ENCODE measurements at regions not wholly inside any gene's neighbourhood (a gene's known extent, or its start where the extent isn't known, plus 50 kb on each side); places are given as distances from the start of the nearest gene placed in this dataset.

DNA sequence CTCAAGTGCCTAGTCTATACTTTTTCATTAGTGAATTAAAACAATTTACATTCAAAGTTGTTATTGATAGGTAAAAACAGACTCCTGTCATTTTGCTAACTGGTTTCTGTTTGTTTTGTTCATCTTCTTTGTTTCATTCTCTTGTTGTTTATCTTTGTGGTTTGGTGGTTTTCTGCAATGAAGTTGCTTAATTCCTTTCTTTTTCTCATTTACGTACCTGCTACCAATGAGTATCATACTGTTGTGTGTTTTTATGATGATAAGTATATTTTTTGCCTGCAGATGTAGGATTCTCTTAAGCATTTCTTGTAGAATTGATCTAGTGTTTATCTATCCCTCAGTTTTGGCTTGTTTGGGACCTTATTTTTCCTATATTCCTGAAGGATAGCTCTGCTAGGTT lies 2230.0 kb downstream of the MAT2B start:
- TF ChIP-seq, protein P1, sequence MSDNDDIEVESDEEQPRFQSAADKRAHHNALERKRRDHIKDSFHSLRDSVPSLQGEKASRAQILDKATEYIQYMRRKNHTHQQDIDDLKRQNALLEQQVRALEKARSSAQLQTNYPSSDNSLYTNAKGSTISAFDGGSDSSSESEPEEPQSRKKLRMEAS (IDR thresholded peaks at IDR 0.05; ENCODE audit: low read depth, low read length): no peak
- TF ChIP-seq, protein P2, sequence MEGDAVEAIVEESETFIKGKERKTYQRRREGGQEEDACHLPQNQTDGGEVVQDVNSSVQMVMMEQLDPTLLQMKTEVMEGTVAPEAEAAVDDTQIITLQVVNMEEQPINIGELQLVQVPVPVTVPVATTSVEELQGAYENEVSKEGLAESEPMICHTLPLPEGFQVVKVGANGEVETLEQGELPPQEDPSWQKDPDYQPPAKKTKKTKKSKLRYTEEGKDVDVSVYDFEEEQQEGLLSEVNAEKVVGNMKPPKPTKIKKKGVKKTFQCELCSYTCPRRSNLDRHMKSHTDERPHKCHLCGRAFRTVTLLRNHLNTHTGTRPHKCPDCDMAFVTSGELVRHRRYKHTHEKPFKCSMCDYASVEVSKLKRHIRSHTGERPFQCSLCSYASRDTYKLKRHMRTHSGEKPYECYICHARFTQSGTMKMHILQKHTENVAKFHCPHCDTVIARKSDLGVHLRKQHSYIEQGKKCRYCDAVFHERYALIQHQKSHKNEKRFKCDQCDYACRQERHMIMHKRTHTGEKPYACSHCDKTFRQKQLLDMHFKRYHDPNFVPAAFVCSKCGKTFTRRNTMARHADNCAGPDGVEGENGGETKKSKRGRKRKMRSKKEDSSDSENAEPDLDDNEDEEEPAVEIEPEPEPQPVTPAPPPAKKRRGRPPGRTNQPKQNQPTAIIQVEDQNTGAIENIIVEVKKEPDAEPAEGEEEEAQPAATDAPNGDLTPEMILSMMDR (IDR thresholded peaks at IDR 0.05; ENCODE audit: low read depth, low read length): no peak
- no peak for TF ChIP-seq POLR2A (IDR thresholded peaks at IDR 0.05; ENCODE audit: extremely low read depth, insufficient read length)
- no peak for TF ChIP-seq MYC (IDR thresholded peaks at IDR 0.05; ENCODE audit: low read depth, low read length)
- no peak overlapping the region for H3K4me3 ChIP-seq (ENCODE audit: low read depth, low read length)

DNA sequence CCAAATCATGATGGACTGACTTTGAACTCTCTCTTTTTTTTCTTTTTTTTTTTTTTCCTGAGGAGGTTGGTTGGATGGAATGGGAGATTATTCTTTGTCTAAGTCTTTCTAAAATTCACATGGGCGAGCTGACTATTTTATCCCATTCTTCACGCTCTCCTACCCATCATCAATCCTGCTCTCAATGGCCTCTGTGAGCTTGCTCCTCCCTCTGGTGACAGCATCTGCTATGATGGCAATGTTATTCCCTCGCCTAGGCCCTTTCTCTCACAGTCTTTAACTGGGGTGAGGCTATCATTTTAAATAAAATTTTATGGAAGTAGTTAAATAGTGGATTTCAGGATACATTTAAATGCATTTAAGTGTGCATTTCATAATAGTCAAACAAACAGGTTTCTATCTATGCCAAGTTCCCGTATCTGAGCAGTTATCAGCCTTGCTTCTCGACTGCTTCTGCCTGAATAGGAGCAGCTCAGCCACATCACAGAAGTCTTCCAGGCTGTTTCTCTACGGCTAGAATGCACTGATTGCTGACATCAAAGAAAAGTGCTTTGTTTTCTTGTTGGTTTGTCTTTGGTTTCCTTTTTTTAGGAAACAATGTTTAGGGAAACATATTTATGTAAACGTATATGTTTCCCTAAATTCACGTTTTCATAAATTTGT lies 2233.8 kb downstream of the MAT2B start:
- no peak overlapping the region for H3K4me3 ChIP-seq (ENCODE audit: low read depth, low read length)
- no peak for TF ChIP-seq MYC (IDR thresholded peaks at IDR 0.05; ENCODE audit: low read depth, low read length)
- TF ChIP-seq, protein P1 (IDR thresholded peaks at IDR 0.05; ENCODE audit: low read depth, low read length): no peak
- no peak for DNase-seq (ENCODE audit: low read depth)

More for the DNA sequence above, 2230.0 kb downstream of the MAT2B start:
- DNase-seq (ENCODE audit: low read depth): no peak

DNA sequence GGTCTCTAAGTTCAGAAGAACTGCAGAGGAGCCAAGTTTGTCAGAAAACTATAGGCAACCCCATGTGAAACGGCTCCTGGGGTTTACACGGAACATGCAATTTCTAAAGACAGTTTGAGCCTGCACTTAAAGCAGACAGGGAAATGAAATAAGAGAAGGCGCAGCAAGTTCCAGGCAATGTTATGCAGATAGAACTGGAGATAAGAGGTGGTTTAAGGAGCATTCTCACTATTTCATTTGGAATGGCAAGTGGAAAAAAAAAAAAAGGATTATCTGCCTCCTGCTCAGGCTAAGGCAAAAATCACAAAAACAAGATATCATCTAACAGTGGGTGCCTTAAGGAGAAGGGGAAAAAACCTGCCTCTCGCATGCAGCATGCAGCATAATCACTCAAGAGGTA lies 2252.4 kb downstream of the MAT2B start:
- no peak for DNase-seq (ENCODE audit: low read depth)
- no peak overlapping the region for H3K4me3 ChIP-seq (ENCODE audit: low read depth, low read length)
- TF ChIP-seq POLR2A (IDR thresholded peaks at IDR 0.05; ENCODE audit: extremely low read depth, insufficient read length): no peak
- TF ChIP-seq, protein P1 (IDR thresholded peaks at IDR 0.05; ENCODE audit: low read depth, low read length): no peak
- TF ChIP-seq, protein P2 (IDR thresholded peaks at IDR 0.05; ENCODE audit: low read depth, low read length): no peak

DNA sequence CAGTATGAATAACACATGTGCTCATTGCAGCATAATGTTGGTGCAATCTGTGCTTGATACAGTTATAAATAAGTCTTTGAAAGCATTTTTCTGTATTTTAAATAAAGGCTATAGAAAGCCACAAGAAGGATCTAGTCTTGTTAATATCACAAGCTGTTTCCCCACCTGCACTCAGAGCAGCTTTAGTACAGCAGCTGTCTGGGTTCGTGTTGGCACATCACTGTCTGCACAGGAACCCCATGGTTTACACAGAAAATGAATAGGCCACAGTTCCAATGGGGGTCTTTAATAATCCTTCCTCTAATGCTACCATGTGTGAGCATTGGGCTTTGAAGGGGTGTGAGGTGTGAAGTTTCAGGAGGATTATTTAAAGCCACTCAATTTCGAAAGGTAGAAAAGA lies 2269.7 kb downstream of the MAT2B start:
- H3K4me3 ChIP-seq (ENCODE audit: low read depth, low read length): no peak overlapping the region
- no peak for DNase-seq (ENCODE audit: low read depth)
- no peak for TF ChIP-seq MYC (IDR thresholded peaks at IDR 0.05; ENCODE audit: low read depth, low read length)
- no peak for TF ChIP-seq POLR2A (IDR thresholded peaks at IDR 0.05; ENCODE audit: extremely low read depth, insufficient read length)
- TF ChIP-seq, protein P1 (IDR thresholded peaks at IDR 0.05; ENCODE audit: low read depth, low read length): no peak
- TF ChIP-seq, protein P2 (IDR thresholded peaks at IDR 0.05; ENCODE audit: low read depth, low read length): no peak

DNA sequence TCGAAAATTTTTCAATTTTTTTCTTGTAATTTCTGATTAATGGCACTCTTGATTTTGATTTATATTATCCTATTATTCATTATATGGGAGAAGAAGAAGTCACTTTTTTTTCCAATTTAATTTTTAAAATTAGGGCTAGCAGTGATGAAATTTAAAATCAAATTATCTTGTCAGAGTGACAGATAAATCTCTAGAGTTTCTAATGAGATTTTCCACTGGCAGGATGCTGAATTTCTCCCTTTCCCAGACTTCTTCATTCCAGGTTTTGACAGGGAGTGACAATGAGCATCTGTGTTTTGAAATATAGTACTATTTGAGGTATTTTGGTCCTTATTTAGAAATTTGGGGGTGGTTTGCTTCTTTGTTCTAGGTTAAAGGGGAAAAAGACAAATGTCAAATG lies 2274.1 kb downstream of the MAT2B start:
- no peak for DNase-seq (ENCODE audit: low read depth)
- TF ChIP-seq, protein P2 (IDR thresholded peaks at IDR 0.05; ENCODE audit: low read depth, low read length): no peak
- TF ChIP-seq MYC (IDR thresholded peaks at IDR 0.05; ENCODE audit: low read depth, low read length): no peak
- H3K4me3 ChIP-seq (ENCODE audit: low read depth, low read length): no peak overlapping the region

DNA sequence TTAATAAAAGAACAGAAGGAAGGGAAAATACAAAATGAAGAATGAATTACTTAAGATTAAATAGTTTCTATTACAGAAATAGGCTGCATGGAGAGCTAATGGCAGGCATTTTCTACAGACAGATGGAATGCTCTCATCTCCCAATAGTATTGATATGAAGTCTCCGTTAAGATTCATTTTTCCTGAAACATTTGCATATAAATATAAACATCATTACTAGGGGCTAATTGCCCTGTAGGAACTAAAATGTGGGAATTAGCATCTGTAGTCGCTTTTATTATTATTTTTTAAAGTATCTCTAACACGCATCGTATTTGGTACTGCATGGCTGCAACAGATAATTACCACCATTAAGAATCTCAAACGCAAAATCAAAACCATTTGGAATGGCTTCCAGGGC lies 2275.5 kb downstream of the MAT2B start:
- no peak overlapping the region for H3K4me3 ChIP-seq (ENCODE audit: low read depth, low read length)
- no peak for DNase-seq (ENCODE audit: low read depth)
- TF ChIP-seq POLR2A (IDR thresholded peaks at IDR 0.05; ENCODE audit: extremely low read depth, insufficient read length) (no peak), MYC (IDR thresholded peaks at IDR 0.05; ENCODE audit: low read depth, low read length) (no peak)
- TF ChIP-seq, protein P1 (IDR thresholded peaks at IDR 0.05; ENCODE audit: low read depth, low read length): no peak
- TF ChIP-seq, protein P2 (IDR thresholded peaks at IDR 0.05; ENCODE audit: low read depth, low read length): no peak

All from NB4 (cell line).